Neuronal stem cell (in vitro differentiated cells): ENCODE measurements at regions not wholly inside any gene's neighbourhood (a gene's known extent, or its start where the extent isn't known, plus 50 kb on each side); places are given as distances from the start of the nearest gene placed in this dataset.

Experiments
- DNase-seq: peaks from one replicate; pipeline ENCODE4 v3.0.0-alpha.2; 2013; ENCODE audit warnings: low spot score
- H2AFZ ChIP-seq: one replicate; pipeline ENCODE4 v1.6.1; 2013; ENCODE audit warnings: mild to moderate bottlenecking, low read length, inconsistent platforms
- H2AK5ac ChIP-seq: 2 replicates; pipeline ENCODE4 v1.6.1; 2013; ENCODE audit warnings: low read depth, mild to moderate bottlenecking, inconsistent platforms, low read length, moderate library complexity, mixed read lengths
- H2BK120ac ChIP-seq: 2 replicates; pipeline ENCODE4 v1.6.1; 2013; ENCODE audit warnings: low read depth, mild to moderate bottlenecking, inconsistent platforms, low read length, moderate library complexity, mixed read lengths
- H2BK12ac ChIP-seq: one replicate; pipeline ENCODE4 v1.6.1; 2013; ENCODE audit warnings: low read length, inconsistent platforms
- H2BK15ac ChIP-seq: 2 replicates; pipeline ENCODE4 v1.6.1; 2013; ENCODE audit warnings: mild to moderate bottlenecking, low read length, inconsistent platforms, mixed read lengths
- H2BK5ac ChIP-seq: one replicate; pipeline ENCODE4 v1.6.1; 2013; ENCODE audit warnings: inconsistent platforms, mild to moderate bottlenecking, low read length, moderate library complexity
- H3K14ac ChIP-seq: one replicate; pipeline ENCODE4 v1.6.1; 2013; ENCODE audit warnings: low read length, inconsistent platforms
- H3K18ac ChIP-seq: 2 replicates; pipeline ENCODE4 v1.6.1; 2013; ENCODE audit warnings: low read length, inconsistent platforms
- H3K23ac ChIP-seq: 2 replicates; pipeline ENCODE4 v1.6.1; 2013; ENCODE audit warnings: low read depth, mild to moderate bottlenecking, mixed read lengths, low read length, inconsistent platforms; ENCODE audit not compliant: poor library complexity
- H3K27ac ChIP-seq: replicated peaks from 3 replicates; pipeline ENCODE4 v1.5.1; 2013; ENCODE audit warnings: low read length, inconsistent platforms
- H3K27me3 ChIP-seq, 3 experiments: 2 replicates each; pipeline ENCODE4 v1.6.1; 2013; ENCODE audit warnings: low read length in 3 of 3, mild to moderate bottlenecking in 2 of 3, inconsistent platforms in 1 of 3, low read depth in 1 of 3, mixed read lengths in 1 of 3, moderate library complexity in 1 of 3; ENCODE audit not compliant: control insufficient read depth in 3 of 3, insufficient read depth in 3 of 3
- H3K36me3 ChIP-seq, 2 donors: replicated peaks in 1 of 2; 2 replicates each; pipeline ENCODE4 v1.6.1; 2013; ENCODE audit warnings: low read length in 2 of 2; ENCODE audit not compliant: control insufficient read depth in 2 of 2, insufficient read depth in 2 of 2
- H3K4ac ChIP-seq: 2 replicates; pipeline ENCODE4 v1.6.1; 2013; ENCODE audit warnings: inconsistent platforms, mild to moderate bottlenecking, low read length, moderate library complexity
- H3K4me1 ChIP-seq, 2 donors: 1 replicate in 1 of 2; 2 replicates in 1 of 2; pipeline ENCODE4 v1.6.1; 2013; ENCODE audit warnings: low read length in 2 of 2, low read depth in 1 of 2; ENCODE audit not compliant: control insufficient read depth in 2 of 2, insufficient read depth in 1 of 2
- H3K4me2 ChIP-seq: one replicate; pipeline ENCODE4 v1.6.1; 2013; ENCODE audit warnings: mild to moderate bottlenecking, low read length, inconsistent platforms; ENCODE audit not compliant: insufficient read depth, poor library complexity, severe bottlenecking
- H3K4me3 ChIP-seq, 2 donors: 2 replicates each; pipeline ENCODE4 v1.5.1; 2013; ENCODE audit warnings: low read length in 2 of 2, mild to moderate bottlenecking in 2 of 2, inconsistent platforms in 1 of 2, moderate library complexity in 1 of 2
- H3K79me1 ChIP-seq: one replicate; pipeline ENCODE4 v1.6.1; 2013; ENCODE audit warnings: low read depth, mild to moderate bottlenecking, inconsistent platforms, low read length, moderate library complexity
- H3K9ac ChIP-seq: one replicate; pipeline ENCODE4 v1.6.1; 2013; ENCODE audit warnings: mild to moderate bottlenecking, low read depth, low read length, inconsistent platforms; ENCODE audit not compliant: poor library complexity
- H3K9me3 ChIP-seq, 2 donors: replicated peaks in 1 of 2; 2 replicates each; pipeline versions ENCODE3 to v1.6.1; 2013; ENCODE audit warnings: low read length in 2 of 2, mild to moderate bottlenecking in 2 of 2, inconsistent platforms in 1 of 2, low read depth in 1 of 2, mixed read lengths in 1 of 2, moderate library complexity in 1 of 2; ENCODE audit not compliant: control insufficient read depth in 2 of 2, insufficient read depth in 1 of 2
- H4K8ac ChIP-seq: one replicate; pipeline ENCODE4 v1.6.1; 2013; ENCODE audit warnings: low read depth, mild to moderate bottlenecking, inconsistent platforms, low read length, moderate library complexity
- H4K91ac ChIP-seq: one replicate; pipeline ENCODE4 v1.6.1; 2013; ENCODE audit warnings: low read length, low read depth, mild to moderate bottlenecking, inconsistent platforms; ENCODE audit not compliant: poor library complexity
- WGBS, 2 donors: extraction: QIAGEN DNeasy Blood & Tissue Kit; methylation state at CpG; one replicate each; pipeline ENCODE4 v1.1.7; 2013; ENCODE audit warnings: missing lambda C conversion rate in 2 of 2, mixed read lengths in 1 of 2; ENCODE audit not compliant: insufficient read length in 2 of 2, insufficient replicate concordance in 1 of 2; ENCODE audit errors: extremely low coverage in 2 of 2; 5-methylcytosine and 5-hydroxymethylcytosine counted together

- Histone ChIP-seq H2AFZ (no peak overlapping the region), H3K14ac (no peak overlapping the region), H2BK15ac (no peak overlapping the region), H2AK5ac (no peak overlapping the region), H3K4me3 (no peak overlapping the region), H3K27me3 (no peaks in the 10 kb centered on the region), H3K9ac (no peak overlapping the region), H4K8ac (no peak overlapping the region), H3K18ac (no peak overlapping the region), H3K4me2 (no peak overlapping the region), H3K4ac (no peak overlapping the region), H3K27ac (no peak overlapping the region), H2BK12ac (no peak overlapping the region), H3K9me3 (no peaks in the 10 kb centered on the region), H3K36me3 (no peaks in the 10 kb centered on the region), H3K79me1 (no peaks in the 10 kb centered on the region), H4K91ac (no peak overlapping the region), H3K23ac (no peak overlapping the region), H2BK120ac (no peak overlapping the region), H2BK5ac (no peak overlapping the region), H3K4me1 (no peaks in the 10 kb centered on the region)
- WGBS, 2 donors = no CpG with 5 or more reads among the region's 10 CpGs
- DNase-seq = no peak
Measured at GRCh38 chr13:20340759-20341171, 108.6 kb upstream of the GJB6 start.

GRCh38 chr13:20340136-20340758, 108.1 kb upstream of the GJB6 start:
- H2BK12ac ChIP-seq = no peak overlapping the region
- no peak for DNase-seq
- no peak overlapping the region for H3K23ac ChIP-seq
- no peak overlapping the region for H3K18ac ChIP-seq
- no peaks in the 10 kb centered on the region for H3K36me3 ChIP-seq
- no peak overlapping the region for H2BK5ac ChIP-seq
- H3K27me3 ChIP-seq = no peaks in the 10 kb centered on the region
- no peak overlapping the region for H2AK5ac ChIP-seq
- WGBS, 2 donors = no CpG with 5 or more reads among the region's 12 CpGs
- H3K9ac ChIP-seq = no peak overlapping the region
- H3K4me3 ChIP-seq = no peak overlapping the region
- H3K79me1 ChIP-seq = no peaks in the 10 kb centered on the region
- H3K4me1 ChIP-seq = no peaks in the 10 kb centered on the region
- no peak overlapping the region for H2BK15ac ChIP-seq
- H2AFZ ChIP-seq = no peak overlapping the region
- no peak overlapping the region for H3K4me2 ChIP-seq
- no peaks in the 10 kb centered on the region for H3K9me3 ChIP-seq
- H4K91ac ChIP-seq = no peak overlapping the region
- peak overlapping the region; percentile 25 for H3K14ac ChIP-seq
- no peak overlapping the region for H2BK120ac ChIP-seq
- no peak overlapping the region for H4K8ac ChIP-seq
- H3K27ac ChIP-seq = no peak overlapping the region
- H3K4ac ChIP-seq = no peak overlapping the region

GRCh38 chr13:20337884-20338551, 105.9 kb upstream of the GJB6 start:
- H3K27ac ChIP-seq = no peak overlapping the region
- H3K36me3 ChIP-seq = no peaks in the 10 kb centered on the region
- no peak overlapping the region for H3K4ac ChIP-seq
- H3K18ac ChIP-seq = no peak overlapping the region
- H2BK120ac ChIP-seq = no peak overlapping the region
- H4K91ac ChIP-seq = no peak overlapping the region
- WGBS, 2 donors = no CpG with 5 or more reads among the region's 5 CpGs
- H3K9ac ChIP-seq = no peak overlapping the region
- no peak overlapping the region for H3K23ac ChIP-seq
- no peak overlapping the region for H2BK12ac ChIP-seq
- no peak overlapping the region for H2AFZ ChIP-seq
- no peak for DNase-seq
- no peaks in the 10 kb centered on the region for H3K4me1 ChIP-seq
- H4K8ac ChIP-seq = no peak overlapping the region
- H3K4me3 ChIP-seq = no peak overlapping the region
- H3K4me2 ChIP-seq = no peak overlapping the region
- no peak overlapping the region for H2BK15ac ChIP-seq
- no peak overlapping the region for H3K14ac ChIP-seq
- no peaks in the 10 kb centered on the region for H3K27me3 ChIP-seq
- H2AK5ac ChIP-seq = no peak overlapping the region
- H3K9me3 ChIP-seq = no peaks in the 10 kb centered on the region
- no peaks in the 10 kb centered on the region for H3K79me1 ChIP-seq
- H2BK5ac ChIP-seq = no peak overlapping the region

GRCh38 chr13:20336761-20337160, 104.6 kb upstream of the GJB6 start:
- no peak overlapping the region for H2AK5ac ChIP-seq
- no peak overlapping the region for H2BK15ac ChIP-seq
- H2BK5ac ChIP-seq = no peak overlapping the region
- no peak overlapping the region for H3K4me2 ChIP-seq
- H3K9me3 ChIP-seq = no peaks in the 10 kb centered on the region
- H4K91ac ChIP-seq = no peak overlapping the region
- no peak overlapping the region for H3K4me3 ChIP-seq
- no peak overlapping the region for H3K4ac ChIP-seq
- no peak overlapping the region for H2BK12ac ChIP-seq
- no peaks in the 10 kb centered on the region for H3K79me1 ChIP-seq
- no peak overlapping the region for H3K18ac ChIP-seq
- no CpG with 5 or more reads among the region's 4 CpGs for WGBS, 2 donors
- no peak overlapping the region for H2AFZ ChIP-seq
- DNase-seq = no peak
- no peak overlapping the region for H3K9ac ChIP-seq
- no peak overlapping the region for H3K14ac ChIP-seq
- no peak overlapping the region for H2BK120ac ChIP-seq
- no peaks in the 10 kb centered on the region for H3K27me3 ChIP-seq
- no peak overlapping the region for H3K23ac ChIP-seq
- no peaks in the 10 kb centered on the region for H3K36me3 ChIP-seq
- H3K4me1 ChIP-seq = peaks cover 0 to 3% of the 10 kb centered on the region in 2 donors
- no peak overlapping the region for H4K8ac ChIP-seq
- no peak overlapping the region for H3K27ac ChIP-seq
